ENCODE measurements at regions not wholly inside any gene's neighbourhood (a gene's known extent, or its start where the extent isn't known, plus 50 kb on each side); places are given as distances from the start of the nearest gene placed in this dataset.

DNA sequence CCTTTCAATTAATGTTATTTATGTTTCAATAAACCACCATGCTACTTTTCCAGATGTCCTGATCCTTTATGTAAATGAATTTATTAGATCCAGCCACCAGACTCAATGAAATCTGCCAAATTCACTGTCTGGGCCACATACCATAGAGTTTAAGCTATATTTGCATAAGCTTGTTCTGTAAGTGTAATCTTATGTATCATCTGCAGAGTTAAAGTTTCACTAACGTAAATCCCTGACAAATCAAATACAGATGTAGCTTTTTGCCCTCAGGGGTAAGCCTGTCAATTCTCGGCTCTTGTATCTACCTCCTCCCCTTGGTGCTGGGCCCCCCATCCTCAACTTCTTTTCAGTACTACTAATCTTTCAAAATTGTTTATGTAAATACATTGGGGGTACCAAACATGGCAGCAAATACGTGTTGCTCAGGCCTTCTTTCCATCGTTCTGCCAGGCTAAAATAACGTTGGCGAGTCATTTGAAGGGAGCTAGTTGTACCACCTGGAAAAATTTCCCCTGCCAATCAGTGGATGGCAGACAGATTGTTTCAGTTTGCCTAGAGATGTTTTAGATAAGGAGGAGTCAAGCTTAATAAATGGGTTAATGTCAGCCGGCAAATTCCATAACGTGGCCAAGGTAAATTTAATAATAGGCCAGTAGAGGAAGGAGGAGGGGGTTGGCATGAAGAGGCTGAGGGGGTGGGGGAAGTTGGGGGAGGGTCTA lies 79.6 kb downstream of the RPS12 start:
- Histone ChIP-seq H3K36me3 (replicated peaks in 1 of 2; ENCODE audit: control insufficient read depth in 1 of 2, insufficient read depth in 2 of 2, low read length in 1 of 2) (no peaks in the 10 kb centered on the region), H3K27ac (ENCODE audit: low read depth in 2 of 2, low read length in 1 of 2) (peak overlapping the region in 1 of 2 experiments; percentile 60; a peak in 2 of 4 replicates), H3K4me1 (ENCODE audit: control insufficient read depth in 1 of 2, insufficient read depth in 2 of 2, low read depth in 1 of 2, low read length in 1 of 2) (peaks cover 0 to 10% of the 10 kb centered on the region in 2 experiments; a peak in 2 of 4 replicates), H3K9me3 (no peaks in the 10 kb centered on the region), H3F3A (replicated peaks; ENCODE audit: insufficient read depth) (no peaks in the 10 kb centered on the region), H3K79me2 (ENCODE audit: insufficient read depth) (no peaks in the 10 kb centered on the region), H3K4me2 (no peak overlapping the region), H3K4me3 (ENCODE audit: low read depth in 2 of 2, low read length in 1 of 2) (no peak overlapping the region), H2AFZ (ENCODE audit: low read depth) (no peak overlapping the region), H3K27me3 (ENCODE audit: insufficient read depth) (no peaks in the 10 kb centered on the region), H4K20me1 (ENCODE audit: insufficient read depth) (no peaks in the 10 kb centered on the region), H3K9ac (no peak overlapping the region), H3K9me2 (no peaks in the 10 kb centered on the region)
- 19% methylated on average over 8 of the region's 8 CpGs for WGBS (ENCODE audit: low lambda C conversion rate)
- ChIA-PET CTCF (interaction anchor here (0.5 to 1.6 kb wide), 5 partner anchors 22 to 1639 kb away, joined by 3 to 8 read pairs (median 3); no protein-coding TSS in a partner anchor), POLR2A (interaction anchor here (0.8 kb wide), 1 partner anchor 80 kb away, joined by 3 read pairs; no protein-coding TSS in a partner anchor)
- TF ChIP-seq CHD2 (IDR thresholded peaks at IDR 0.05; ENCODE audit: low read length, partially characterized antibody): peak; percentile 32
- no peak for TF ChIP-seq MXI1 (IDR thresholded peaks at IDR 0.05; ENCODE audit: low read depth, low read length)
- no peak for TF ChIP-seq NRF1 (IDR thresholded peaks at IDR 0.05; ENCODE audit: low read depth, low read length)
- TF ChIP-seq, protein P1, sequence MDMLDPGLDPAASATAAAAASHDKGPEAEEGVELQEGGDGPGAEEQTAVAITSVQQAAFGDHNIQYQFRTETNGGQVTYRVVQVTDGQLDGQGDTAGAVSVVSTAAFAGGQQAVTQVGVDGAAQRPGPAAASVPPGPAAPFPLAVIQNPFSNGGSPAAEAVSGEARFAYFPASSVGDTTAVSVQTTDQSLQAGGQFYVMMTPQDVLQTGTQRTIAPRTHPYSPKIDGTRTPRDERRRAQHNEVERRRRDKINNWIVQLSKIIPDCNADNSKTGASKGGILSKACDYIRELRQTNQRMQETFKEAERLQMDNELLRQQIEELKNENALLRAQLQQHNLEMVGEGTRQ (IDR thresholded peaks at IDR 0.05; ENCODE audit: borderline replicate concordance, low read depth, low read length): no peak
- 0 out of 2 replicates have a peak, but pooled peaks have one; percentile 2 for TF ChIP-seq RAD21 (IDR thresholded peaks at IDR 0.05; ENCODE audit: low read length)
- TF ChIP-seq TCF12 (IDR thresholded peaks at IDR 0.05): no peak; the same call in 1 of the 2 replicates
- TF ChIP-seq YY1 (IDR thresholded peaks at IDR 0.05; ENCODE audit: low read depth): no peak
- no peak for TF ChIP-seq JUND (IDR thresholded peaks at IDR 0.05)
- TF ChIP-seq MAX (IDR thresholded peaks at IDR 0.05; ENCODE audit: low read depth): no peak
- peak; percentile 77 for TF ChIP-seq RCOR1 (IDR thresholded peaks at IDR 0.05; ENCODE audit: low read length)
- 0 out of 4 replicates have a peak, but pooled peaks of 1 of the 2 experiments have one; percentile 62 for TF ChIP-seq EP300 (IDR thresholded peaks at IDR 0.05; ENCODE audit: borderline replicate concordance in 1 of 2, low read depth in 1 of 2, low read length in 1 of 2)
- TF ChIP-seq GATA2 (CRISPR knock-in tag; IDR thresholded peaks at IDR 0.05): peak; percentile 68
- peak; percentile 47 for DNase-seq

- Histone ChIP-seq H3K4me2 (no peak overlapping the region), H3K79me2 (ENCODE audit: insufficient read depth) (no peaks in the 10 kb centered on the region), H4K20me1 (ENCODE audit: insufficient read depth) (no peaks in the 10 kb centered on the region), H3K4me1 (ENCODE audit: control insufficient read depth in 1 of 2, insufficient read depth in 2 of 2, low read depth in 1 of 2, low read length in 1 of 2) (peaks cover 0 to 5% of the 10 kb centered on the region in 2 experiments; a peak in 2 of 4 replicates), H2AFZ (ENCODE audit: low read depth) (no peak overlapping the region), H3K27me3 (ENCODE audit: insufficient read depth) (no peaks in the 10 kb centered on the region), H3K9ac (no peak overlapping the region), H3K9me2 (no peaks in the 10 kb centered on the region), H3K36me3 (replicated peaks in 1 of 2; ENCODE audit: control insufficient read depth in 1 of 2, insufficient read depth in 2 of 2, low read length in 1 of 2) (no peaks in the 10 kb centered on the region), H3K27ac (ENCODE audit: low read depth in 2 of 2, low read length in 1 of 2) (no peak overlapping the region), H3K9me3 (no peaks in the 10 kb centered on the region), H3K4me3 (ENCODE audit: low read depth in 2 of 2, low read length in 1 of 2) (no peak overlapping the region), H3F3A (replicated peaks; ENCODE audit: insufficient read depth) (no peaks in the 10 kb centered on the region)
- TF ChIP-seq, protein P2, sequence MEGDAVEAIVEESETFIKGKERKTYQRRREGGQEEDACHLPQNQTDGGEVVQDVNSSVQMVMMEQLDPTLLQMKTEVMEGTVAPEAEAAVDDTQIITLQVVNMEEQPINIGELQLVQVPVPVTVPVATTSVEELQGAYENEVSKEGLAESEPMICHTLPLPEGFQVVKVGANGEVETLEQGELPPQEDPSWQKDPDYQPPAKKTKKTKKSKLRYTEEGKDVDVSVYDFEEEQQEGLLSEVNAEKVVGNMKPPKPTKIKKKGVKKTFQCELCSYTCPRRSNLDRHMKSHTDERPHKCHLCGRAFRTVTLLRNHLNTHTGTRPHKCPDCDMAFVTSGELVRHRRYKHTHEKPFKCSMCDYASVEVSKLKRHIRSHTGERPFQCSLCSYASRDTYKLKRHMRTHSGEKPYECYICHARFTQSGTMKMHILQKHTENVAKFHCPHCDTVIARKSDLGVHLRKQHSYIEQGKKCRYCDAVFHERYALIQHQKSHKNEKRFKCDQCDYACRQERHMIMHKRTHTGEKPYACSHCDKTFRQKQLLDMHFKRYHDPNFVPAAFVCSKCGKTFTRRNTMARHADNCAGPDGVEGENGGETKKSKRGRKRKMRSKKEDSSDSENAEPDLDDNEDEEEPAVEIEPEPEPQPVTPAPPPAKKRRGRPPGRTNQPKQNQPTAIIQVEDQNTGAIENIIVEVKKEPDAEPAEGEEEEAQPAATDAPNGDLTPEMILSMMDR (IDR thresholded peaks at IDR 0.05): no peak
- TF ChIP-seq GATA2 (CRISPR knock-in tag; IDR thresholded peaks at IDR 0.05) (no peak), YY1 (IDR thresholded peaks at IDR 0.05; ENCODE audit: low read depth) (no peak), MXI1 (IDR thresholded peaks at IDR 0.05; ENCODE audit: low read depth, low read length) (no peak)
- TF ChIP-seq, protein P3, sequence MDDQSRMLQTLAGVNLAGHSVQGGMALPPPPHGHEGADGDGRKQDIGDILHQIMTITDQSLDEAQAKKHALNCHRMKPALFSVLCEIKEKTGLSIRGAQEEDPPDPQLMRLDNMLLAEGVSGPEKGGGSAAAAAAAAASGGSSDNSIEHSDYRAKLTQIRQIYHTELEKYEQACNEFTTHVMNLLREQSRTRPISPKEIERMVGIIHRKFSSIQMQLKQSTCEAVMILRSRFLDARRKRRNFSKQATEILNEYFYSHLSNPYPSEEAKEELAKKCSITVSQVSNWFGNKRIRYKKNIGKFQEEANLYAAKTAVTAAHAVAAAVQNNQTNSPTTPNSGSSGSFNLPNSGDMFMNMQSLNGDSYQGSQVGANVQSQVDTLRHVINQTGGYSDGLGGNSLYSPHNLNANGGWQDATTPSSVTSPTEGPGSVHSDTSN (IDR thresholded peaks at IDR 0.05): no peak
- WGBS (ENCODE audit: low lambda C conversion rate): 74% methylated on average over 4 of the region's 4 CpGs
- CTCF ChIA-PET: no interaction called here
- no peak for DNase-seq
- POLR2A ChIA-PET: no interaction called here
Measured at GRCh38 chr6:132898376-132898775, 84.0 kb downstream of the RPS12 start.

Measured in SK-N-SH (cell line).